ENCODE measurements at regions not wholly inside any gene's neighbourhood (a gene's known extent, or its start where the extent isn't known, plus 50 kb on each side); places are given as distances from the start of the nearest gene placed in this dataset.

GRCh38 chr19:33885236-33885635 lies 88.6 kb downstream of the KCTD15 start:
- TF ChIP-seq EZH2 (IDR thresholded peaks at IDR 0.05): no peak
- no peak for TF ChIP-seq POLR2AphosphoS5 (IDR thresholded peaks at IDR 0.05; ENCODE audit: borderline replicate concordance, low read depth, low read length)
